Type B pancreatic cell (in vitro differentiated cells): ENCODE measurements at regions not wholly inside any gene's neighbourhood (a gene's known extent, or its start where the extent isn't known, plus 50 kb on each side); places are given as distances from the start of the nearest gene placed in this dataset.
"Not testable (repeated sequence)": the region's sequence is repeated elsewhere in the genome, so short reads cannot be mapped to it uniquely, and the experiment has no call there.

Experiments used
- DNase-seq: peaks from one replicate; pipeline ENCODE4 v3.0.0; 2021; ENCODE audit warnings: mixed read lengths; ENCODE audit not compliant: unreplicated experiment; ENCODE audit errors: extremely low spot score
- H3K27ac Mint-ChIP-seq: 2 replicates; pipeline ENCODE4 v1.8.0; 2021; ENCODE audit warnings: mild to moderate bottlenecking, mixed read lengths
- H3K27me3 Mint-ChIP-seq: 2 replicates; pipeline ENCODE4 v1.8.0; 2021; ENCODE audit warnings: mixed read lengths
- H3K36me3 Mint-ChIP-seq: 2 replicates; pipeline ENCODE4 v1.8.0; 2021; ENCODE audit warnings: mixed read lengths
- H3K4me1 Mint-ChIP-seq: one replicate; pipeline ENCODE4 v1.8.0; 2021; ENCODE audit warnings: mixed read lengths; ENCODE audit not compliant: unreplicated experiment
- H3K4me3 Mint-ChIP-seq: 2 replicates; pipeline ENCODE4 v1.8.0; 2021; ENCODE audit warnings: mild to moderate bottlenecking, mixed read lengths
- H3K9me3 Mint-ChIP-seq: 2 replicates; pipeline ENCODE4 v1.8.0; 2021; ENCODE audit warnings: mixed read lengths
- TF ChIP-seq, protein P1 (sequence below): fragments of 200-600 bp; sonication (generic); conservative IDR thresholded peaks from 2 replicates; pipeline ENCODE4 v1.5.0; 2021; ENCODE audit warnings: antibody characterized with exemption, mild to moderate bottlenecking

DNA sequence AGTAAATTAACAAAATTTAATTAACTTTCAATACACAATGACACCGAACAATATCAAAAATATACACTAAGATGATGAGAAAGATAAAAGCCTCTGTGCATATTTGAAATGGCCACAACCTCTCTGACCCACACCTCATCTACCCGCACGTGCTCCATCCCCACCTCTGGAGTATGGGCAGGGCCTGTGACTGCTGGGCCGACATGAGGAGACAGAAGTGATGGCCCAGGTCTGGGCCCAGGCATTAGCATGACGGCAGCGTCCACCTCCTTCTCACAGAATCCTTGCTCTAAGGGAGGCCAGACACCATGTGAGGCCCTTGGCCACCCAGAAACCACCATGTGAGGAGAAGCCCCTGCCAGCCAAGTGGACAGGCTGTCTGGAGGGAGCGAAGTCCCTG, 122.1 kb upstream of the RNF32 start:
- H3K9me3 Mint-ChIP-seq: no peaks in the 10 kb centered on the region
- H3K4me1 Mint-ChIP-seq: no peaks in the 10 kb centered on the region
- H3K27ac Mint-ChIP-seq: no peak overlapping the region
- DNase-seq: no peak
- no peak overlapping the region for H3K4me3 Mint-ChIP-seq
- no peaks in the 10 kb centered on the region for H3K36me3 Mint-ChIP-seq
- TF ChIP-seq, protein P1, sequence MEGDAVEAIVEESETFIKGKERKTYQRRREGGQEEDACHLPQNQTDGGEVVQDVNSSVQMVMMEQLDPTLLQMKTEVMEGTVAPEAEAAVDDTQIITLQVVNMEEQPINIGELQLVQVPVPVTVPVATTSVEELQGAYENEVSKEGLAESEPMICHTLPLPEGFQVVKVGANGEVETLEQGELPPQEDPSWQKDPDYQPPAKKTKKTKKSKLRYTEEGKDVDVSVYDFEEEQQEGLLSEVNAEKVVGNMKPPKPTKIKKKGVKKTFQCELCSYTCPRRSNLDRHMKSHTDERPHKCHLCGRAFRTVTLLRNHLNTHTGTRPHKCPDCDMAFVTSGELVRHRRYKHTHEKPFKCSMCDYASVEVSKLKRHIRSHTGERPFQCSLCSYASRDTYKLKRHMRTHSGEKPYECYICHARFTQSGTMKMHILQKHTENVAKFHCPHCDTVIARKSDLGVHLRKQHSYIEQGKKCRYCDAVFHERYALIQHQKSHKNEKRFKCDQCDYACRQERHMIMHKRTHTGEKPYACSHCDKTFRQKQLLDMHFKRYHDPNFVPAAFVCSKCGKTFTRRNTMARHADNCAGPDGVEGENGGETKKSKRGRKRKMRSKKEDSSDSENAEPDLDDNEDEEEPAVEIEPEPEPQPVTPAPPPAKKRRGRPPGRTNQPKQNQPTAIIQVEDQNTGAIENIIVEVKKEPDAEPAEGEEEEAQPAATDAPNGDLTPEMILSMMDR: no peak
- H3K27me3 Mint-ChIP-seq: peaks cover 8% of the 10 kb centered on the region

DNA sequence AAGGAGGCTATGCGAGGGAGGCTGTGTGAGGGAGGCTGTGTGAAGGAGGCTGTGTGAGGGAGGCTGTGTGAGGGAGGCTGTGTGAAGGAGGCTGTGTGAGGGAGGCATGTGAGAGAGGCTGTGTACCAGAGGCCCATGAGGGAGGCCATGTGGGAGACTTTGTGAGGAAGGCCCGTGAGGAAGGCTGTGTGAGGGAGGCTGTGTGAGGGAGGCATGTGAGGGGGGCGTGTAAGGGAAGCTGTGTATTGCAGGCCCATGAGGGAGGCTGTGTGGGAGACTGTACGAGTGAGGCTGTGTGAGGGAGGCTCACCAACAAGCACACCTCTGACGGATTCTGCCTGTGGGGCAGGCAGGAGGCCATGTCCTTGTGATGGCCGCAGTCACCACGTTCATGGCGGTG, 122.7 kb upstream of the RNF32 start:
- not testable (repeated sequence) for H3K27ac Mint-ChIP-seq, H3K9me3 Mint-ChIP-seq, H3K4me3 Mint-ChIP-seq, H3K4me1 Mint-ChIP-seq, H3K27me3 Mint-ChIP-seq, H3K36me3 Mint-ChIP-seq, DNase-seq

DNA sequence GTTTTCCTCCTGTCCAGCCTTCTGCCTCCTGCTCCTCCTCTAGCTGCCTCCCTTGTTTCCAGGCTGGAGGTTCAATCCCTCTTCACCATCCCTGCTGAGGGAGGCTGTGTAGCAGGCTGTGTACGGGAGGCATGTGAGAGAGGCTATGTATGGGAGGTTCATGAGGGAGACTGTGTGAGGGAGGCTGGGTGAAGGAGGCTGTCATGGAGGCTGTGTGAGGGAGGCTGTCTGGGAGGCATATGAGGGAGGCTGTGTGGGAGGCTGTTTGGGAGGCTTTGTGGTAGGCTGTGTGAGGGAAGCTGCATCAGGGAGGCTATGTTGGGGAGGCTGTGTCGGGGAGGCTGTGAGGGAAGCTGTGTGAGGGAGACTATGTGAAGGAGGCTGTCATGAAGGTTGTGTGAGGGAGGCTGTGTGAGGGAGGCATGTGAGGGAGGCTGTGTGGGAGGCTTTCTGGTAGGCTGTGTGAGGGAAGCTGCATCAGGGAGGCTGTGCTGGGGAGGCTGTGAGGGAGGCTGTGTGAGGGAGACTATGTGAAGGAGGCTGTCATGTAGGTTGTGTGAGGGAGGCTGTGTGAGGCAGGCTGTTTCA, 123.7 kb upstream of the RNF32 start:
- no peak overlapping the region for H3K27ac Mint-ChIP-seq
- no peaks in the 10 kb centered on the region for H3K9me3 Mint-ChIP-seq
- H3K4me3 Mint-ChIP-seq: no peak overlapping the region
- no peaks in the 10 kb centered on the region for H3K4me1 Mint-ChIP-seq
- no peaks in the 10 kb centered on the region for H3K36me3 Mint-ChIP-seq
- DNase-seq: no peak
- H3K27me3 Mint-ChIP-seq: peaks cover 8% of the 10 kb centered on the region
- TF ChIP-seq, protein P1: no peak

DNA sequence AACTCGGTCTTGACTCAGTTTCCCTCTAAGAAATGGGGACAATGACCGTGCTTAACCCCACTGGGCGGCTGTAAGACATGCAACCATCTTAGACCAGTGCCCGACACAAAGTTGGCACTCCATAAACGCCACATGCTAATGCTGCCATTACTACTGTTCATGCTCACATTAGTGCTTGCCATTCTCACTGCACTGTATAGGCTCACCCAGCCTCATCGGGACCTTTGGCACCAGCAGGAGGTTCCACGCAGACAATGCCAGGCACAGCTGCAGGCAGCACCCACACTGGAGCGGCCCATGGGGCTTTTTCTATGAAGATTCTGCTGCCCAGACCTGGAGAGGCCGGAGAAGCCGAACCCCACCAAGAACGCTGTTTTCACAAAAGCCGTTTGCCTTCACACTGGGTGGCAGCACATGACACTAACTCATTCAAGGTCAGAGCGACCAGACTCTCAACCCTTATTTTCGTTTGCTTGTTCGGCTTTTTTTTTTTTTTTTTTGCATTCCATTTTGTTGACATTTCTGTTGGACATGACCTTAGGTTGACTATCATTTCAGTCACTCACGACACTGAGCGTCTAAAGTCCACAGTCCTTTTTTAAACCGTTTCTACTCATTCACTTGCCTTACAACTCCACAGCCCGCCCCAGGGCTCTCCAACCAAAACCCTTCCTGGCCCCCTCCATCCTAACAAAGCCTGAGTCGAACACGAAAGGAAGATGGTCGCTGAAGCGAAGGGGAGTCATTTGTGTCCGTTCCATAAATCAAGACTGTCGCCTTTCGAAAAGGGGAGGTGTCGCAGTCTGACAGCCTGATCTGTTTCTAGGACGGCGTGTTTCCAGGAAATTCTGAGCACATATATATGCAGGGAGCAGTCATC, 124.4 kb upstream of the RNF32 start:
- Mint-ChIP-seq H3K27me3 (peaks cover 8% of the 10 kb centered on the region), H3K9me3 (peaks cover 3% of the 10 kb centered on the region), H3K27ac (peak overlapping the region; percentile 45), H3K36me3 (no peaks in the 10 kb centered on the region), H3K4me3 (peak overlapping the region; percentile 61), H3K4me1 (no peaks in the 10 kb centered on the region)
- TF ChIP-seq, protein P1: no peak
- no peak for DNase-seq

DNA sequence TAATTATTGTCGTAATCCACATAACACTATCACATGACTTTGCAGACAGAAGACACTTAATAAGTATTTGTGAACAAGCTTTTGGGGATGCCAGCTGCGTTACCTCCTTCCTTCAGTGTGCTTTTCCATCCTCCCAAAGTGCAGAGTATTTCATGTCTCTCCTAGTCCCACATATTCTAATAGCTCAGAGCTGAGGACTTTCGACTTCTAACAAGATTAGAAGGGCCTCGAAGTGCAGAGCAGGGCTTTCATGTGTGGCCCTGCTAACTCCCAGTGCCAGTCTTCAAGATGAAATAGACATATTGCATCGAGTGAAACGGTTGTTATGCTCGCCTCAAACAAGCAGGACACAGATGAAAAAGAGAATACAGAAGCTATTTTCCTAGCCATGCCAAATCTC, 125.7 kb upstream of the RNF32 start:
- no peak for DNase-seq
- H3K9me3 Mint-ChIP-seq: peaks cover 9% of the 10 kb centered on the region
- H3K27me3 Mint-ChIP-seq: peaks cover 8% of the 10 kb centered on the region
- H3K27ac Mint-ChIP-seq: no peak overlapping the region
- no peak overlapping the region for H3K4me3 Mint-ChIP-seq
- TF ChIP-seq, protein P1: no peak
- no peaks in the 10 kb centered on the region for H3K4me1 Mint-ChIP-seq
- H3K36me3 Mint-ChIP-seq: no peaks in the 10 kb centered on the region

DNA sequence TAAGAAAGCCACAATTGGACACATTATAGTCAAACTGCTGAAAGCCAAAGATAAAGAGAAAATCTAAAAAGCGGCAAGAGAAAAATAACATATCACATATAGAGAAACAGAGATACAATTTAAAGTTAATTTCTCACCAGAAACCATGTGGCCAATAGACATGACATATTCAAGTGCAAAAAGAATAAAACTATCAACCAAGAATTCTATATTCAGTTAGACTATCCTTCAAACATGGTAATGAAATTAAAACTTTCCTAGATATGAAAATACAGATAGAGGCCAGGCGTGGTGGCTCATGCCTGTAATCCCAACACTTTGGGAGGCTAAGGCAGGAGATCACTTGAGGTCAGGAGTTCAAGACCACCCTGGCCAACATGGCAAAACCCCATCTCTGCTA, 129.1 kb upstream of the RNF32 start:
- Mint-ChIP-seq H3K4me1 (no peaks in the 10 kb centered on the region), H3K9me3 (peaks cover 9% of the 10 kb centered on the region), H3K4me3 (no peak overlapping the region), H3K27me3 (peaks cover 7% of the 10 kb centered on the region), H3K36me3 (no peaks in the 10 kb centered on the region), H3K27ac (no peak overlapping the region)
- TF ChIP-seq, protein P1: no peak
- no peak for DNase-seq
